Neural crest cell (in vitro differentiated cells): ENCODE measurements at regions not wholly inside any gene's neighbourhood (a gene's known extent, or its start where the extent isn't known, plus 50 kb on each side); places are given as distances from the start of the nearest gene placed in this dataset.
"Not testable (repeated sequence)": the region's sequence is repeated elsewhere in the genome, so short reads cannot be mapped to it uniquely, and the experiment has no call there.

Source experiments
- DNase-seq: peaks from one replicate; pipeline ENCODE4 v3.0.0; 2021; ENCODE audit warnings: low read depth, mixed read lengths, low spot score
- H3K27ac Mint-ChIP-seq: one replicate; pipeline ENCODE4 v1.8.0; 2021; ENCODE audit warnings: mild to moderate bottlenecking, mixed read lengths; ENCODE audit not compliant: unreplicated experiment
- H3K27me3 Mint-ChIP-seq: 2 replicates; pipeline ENCODE4 v1.8.0; 2021; ENCODE audit warnings: low read depth, mild to moderate bottlenecking, mixed read lengths
- H3K36me3 Mint-ChIP-seq: 2 replicates; pipeline ENCODE4 v1.8.0; 2021; ENCODE audit warnings: low read depth, mild to moderate bottlenecking, mixed read lengths
- H3K4me1 Mint-ChIP-seq: 2 replicates; pipeline ENCODE4 v1.8.0; 2021; ENCODE audit warnings: mixed read lengths
- H3K4me3 Mint-ChIP-seq: one replicate; pipeline ENCODE4 v1.8.0; 2021; ENCODE audit warnings: mild to moderate bottlenecking, mixed read lengths
- H3K9me3 Mint-ChIP-seq: 2 replicates; pipeline ENCODE4 v1.8.0; 2021; ENCODE audit warnings: mixed read lengths
- TF ChIP-seq, protein P1 (sequence below): fragments of 200-600 bp; sonication (generic); conservative IDR thresholded peaks from 2 replicates; pipeline ENCODE4 v1.5.0; 2021; ENCODE audit warnings: antibody characterized with exemption, mild to moderate bottlenecking

DNA sequence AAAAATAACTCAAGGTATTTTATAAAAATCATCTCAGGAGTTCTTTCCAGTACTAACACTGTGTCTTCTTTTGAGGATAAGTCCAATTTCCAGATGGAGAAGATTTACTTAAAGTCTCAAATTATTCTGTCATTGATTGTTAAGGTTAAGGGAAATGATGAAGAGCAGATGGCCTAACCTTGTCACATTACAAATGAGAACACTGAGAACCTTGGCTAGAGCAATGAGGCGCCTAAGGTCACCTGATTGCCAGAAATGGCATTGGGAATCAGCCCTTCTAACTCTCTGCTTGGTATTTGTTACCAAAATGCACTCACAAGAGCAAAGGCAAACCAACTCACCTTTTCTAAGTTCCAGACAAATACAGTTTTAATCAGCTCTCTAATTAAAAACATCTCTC is 835.1 kb downstream of the RNF144A start:
- Mint-ChIP-seq H3K9me3 (peaks cover 19% of the 10 kb centered on the region), H3K36me3 (peaks cover 29% of the 10 kb centered on the region), H3K27me3 (no peaks in the 10 kb centered on the region), H3K4me1 (peaks cover 9% of the 10 kb centered on the region), H3K4me3 (no peak overlapping the region), H3K27ac (no peak overlapping the region)
- TF ChIP-seq, protein P1, sequence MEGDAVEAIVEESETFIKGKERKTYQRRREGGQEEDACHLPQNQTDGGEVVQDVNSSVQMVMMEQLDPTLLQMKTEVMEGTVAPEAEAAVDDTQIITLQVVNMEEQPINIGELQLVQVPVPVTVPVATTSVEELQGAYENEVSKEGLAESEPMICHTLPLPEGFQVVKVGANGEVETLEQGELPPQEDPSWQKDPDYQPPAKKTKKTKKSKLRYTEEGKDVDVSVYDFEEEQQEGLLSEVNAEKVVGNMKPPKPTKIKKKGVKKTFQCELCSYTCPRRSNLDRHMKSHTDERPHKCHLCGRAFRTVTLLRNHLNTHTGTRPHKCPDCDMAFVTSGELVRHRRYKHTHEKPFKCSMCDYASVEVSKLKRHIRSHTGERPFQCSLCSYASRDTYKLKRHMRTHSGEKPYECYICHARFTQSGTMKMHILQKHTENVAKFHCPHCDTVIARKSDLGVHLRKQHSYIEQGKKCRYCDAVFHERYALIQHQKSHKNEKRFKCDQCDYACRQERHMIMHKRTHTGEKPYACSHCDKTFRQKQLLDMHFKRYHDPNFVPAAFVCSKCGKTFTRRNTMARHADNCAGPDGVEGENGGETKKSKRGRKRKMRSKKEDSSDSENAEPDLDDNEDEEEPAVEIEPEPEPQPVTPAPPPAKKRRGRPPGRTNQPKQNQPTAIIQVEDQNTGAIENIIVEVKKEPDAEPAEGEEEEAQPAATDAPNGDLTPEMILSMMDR = no peak
- DNase-seq = no peak

DNA sequence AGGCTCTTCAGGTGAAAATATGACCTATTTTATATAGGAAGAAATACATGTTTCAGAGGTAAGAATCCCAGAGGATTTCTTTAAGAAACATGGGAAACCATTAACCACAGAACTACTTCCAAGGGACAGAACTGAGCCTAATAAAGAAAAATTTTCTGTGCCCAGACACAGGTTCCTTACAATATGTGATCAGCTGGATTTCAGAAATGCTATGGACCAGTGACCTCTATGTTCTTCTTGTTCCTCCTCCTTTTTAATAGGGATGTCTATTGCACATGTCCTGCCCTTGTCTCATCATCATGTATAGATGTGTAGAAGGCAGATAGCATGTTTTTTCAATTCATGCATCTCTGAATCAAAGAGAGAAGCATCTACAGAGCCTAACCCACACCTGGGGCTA is 836.6 kb downstream of the RNF144A start:
- peaks cover 35% of the 10 kb centered on the region for H3K36me3 Mint-ChIP-seq
- DNase-seq = no peak
- TF ChIP-seq, protein P1 = no peak
- H3K27me3 Mint-ChIP-seq = no peaks in the 10 kb centered on the region
- peaks cover 9% of the 10 kb centered on the region for H3K4me1 Mint-ChIP-seq
- H3K9me3 Mint-ChIP-seq = peaks cover 30% of the 10 kb centered on the region
- H3K27ac Mint-ChIP-seq = no peak overlapping the region
- H3K4me3 Mint-ChIP-seq = no peak overlapping the region

DNA sequence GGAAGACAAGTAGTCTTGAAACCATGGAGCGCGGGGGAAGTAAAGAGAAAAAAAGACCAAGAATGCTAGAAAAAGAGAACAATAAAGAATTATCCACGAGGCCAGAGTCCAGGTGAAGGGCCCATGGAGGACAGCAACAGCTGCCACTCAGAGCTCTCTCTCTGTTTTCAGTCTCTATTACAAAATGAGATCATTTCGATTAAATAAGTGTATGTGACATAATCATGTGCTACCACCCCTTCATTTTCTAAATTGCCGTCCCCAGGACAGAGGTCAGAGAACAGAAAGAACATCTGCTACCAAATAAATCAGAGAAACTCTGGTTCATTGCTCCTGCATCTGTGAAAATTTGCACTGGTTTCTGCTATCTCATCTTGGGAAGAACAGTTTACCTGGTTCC is 838.7 kb downstream of the RNF144A start:
- peaks cover 9% of the 10 kb centered on the region for H3K4me1 Mint-ChIP-seq
- no peak overlapping the region for H3K27ac Mint-ChIP-seq
- H3K4me3 Mint-ChIP-seq = no peak overlapping the region
- H3K27me3 Mint-ChIP-seq = no peaks in the 10 kb centered on the region
- DNase-seq = no peak
- H3K9me3 Mint-ChIP-seq = peaks cover 30% of the 10 kb centered on the region
- TF ChIP-seq, protein P1 = no peak
- H3K36me3 Mint-ChIP-seq = peaks cover 32% of the 10 kb centered on the region

DNA sequence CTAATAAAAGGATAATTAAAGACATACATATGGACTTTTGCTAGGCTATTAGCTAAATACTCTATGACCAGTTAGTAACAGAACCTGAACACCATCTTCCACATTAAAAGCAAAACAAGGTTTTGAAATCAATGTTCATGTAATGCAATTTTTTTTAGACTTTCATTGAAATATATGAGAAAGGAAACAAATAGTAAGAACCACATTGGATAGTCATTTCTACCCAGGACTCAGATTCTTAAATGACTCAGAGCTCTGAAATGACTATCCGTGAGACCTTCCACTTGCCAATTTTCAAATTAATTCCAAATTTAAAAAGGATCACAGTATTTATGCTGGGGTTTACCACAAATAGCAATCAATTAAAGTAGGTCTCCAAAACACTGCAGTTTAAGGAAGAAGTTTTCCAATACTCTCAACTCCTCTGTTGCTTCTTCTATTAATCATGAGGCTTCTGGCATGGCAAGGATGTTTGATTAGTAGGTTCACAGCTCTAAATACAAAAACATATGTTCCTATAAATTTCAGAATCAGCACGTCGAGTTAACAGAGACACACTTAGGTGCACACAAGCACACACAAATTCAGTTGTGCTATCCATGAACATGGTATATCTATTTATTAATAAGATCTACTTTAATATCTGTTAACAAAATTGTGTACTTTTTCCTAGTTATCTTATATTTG is 841.0 kb downstream of the RNF144A start:
- Mint-ChIP-seq H3K4me1 (peaks cover 4% of the 10 kb centered on the region), H3K36me3 (peaks cover 33% of the 10 kb centered on the region), H3K27ac (no peak overlapping the region), H3K4me3 (no peak overlapping the region), H3K27me3 (no peaks in the 10 kb centered on the region), H3K9me3 (peaks cover 31% of the 10 kb centered on the region)
- no peak for DNase-seq
- TF ChIP-seq, protein P1 = no peak

DNA sequence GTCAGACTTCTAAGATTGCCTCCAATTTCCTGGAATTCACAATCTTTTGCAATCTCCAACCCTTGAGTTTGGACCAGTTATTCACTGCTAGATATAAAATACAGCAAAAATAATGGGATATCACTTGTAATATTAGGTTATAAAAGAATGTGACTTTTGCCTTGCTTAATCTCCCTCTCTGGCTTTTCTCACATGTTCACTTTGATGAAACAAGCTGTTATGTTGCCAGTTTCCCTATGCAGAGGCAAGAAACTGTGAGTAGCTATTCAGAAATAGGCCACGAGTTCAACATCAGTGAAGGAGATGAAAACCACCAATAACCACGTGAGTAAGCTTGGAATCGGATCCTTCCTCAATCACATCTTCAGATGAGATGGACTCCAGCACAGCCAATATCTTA is 842.7 kb downstream of the RNF144A start:
- Mint-ChIP-seq H3K27me3 (no peaks in the 10 kb centered on the region), H3K27ac (no peak overlapping the region), H3K4me3 (no peak overlapping the region), H3K9me3 (peaks cover 29% of the 10 kb centered on the region), H3K36me3 (peaks cover 32% of the 10 kb centered on the region), H3K4me1 (no peaks in the 10 kb centered on the region)
- no peak for DNase-seq
- TF ChIP-seq, protein P1 = no peak

DNA sequence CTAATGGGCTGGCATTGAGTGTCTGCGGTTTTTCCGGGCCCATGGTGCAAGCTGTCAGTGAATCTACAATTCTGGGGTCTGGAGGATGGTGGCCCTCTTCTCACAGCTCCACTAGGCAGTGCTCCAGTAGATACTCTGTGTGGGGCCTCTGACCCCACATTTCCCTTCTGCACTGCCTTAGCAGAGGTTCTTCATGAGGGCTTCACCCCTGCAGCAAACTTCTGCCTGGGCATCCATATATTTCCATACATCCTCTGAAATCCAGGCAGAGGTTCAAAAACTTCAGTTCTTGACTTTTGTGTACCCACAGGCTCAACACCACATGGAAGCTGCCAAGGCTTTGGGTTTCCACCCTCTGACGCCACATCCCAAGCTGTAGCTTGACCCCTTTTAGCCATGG is 846.2 kb downstream of the RNF144A start:
- H3K27ac Mint-ChIP-seq, H3K27me3 Mint-ChIP-seq, H3K4me1 Mint-ChIP-seq, DNase-seq, H3K4me3 Mint-ChIP-seq: not testable (repeated sequence)
- H3K9me3 Mint-ChIP-seq = peaks cover 12% of the 10 kb centered on the region
- peaks cover 21% of the 10 kb centered on the region for H3K36me3 Mint-ChIP-seq
